ENCODE measurements at regions not wholly inside any gene's neighbourhood (a gene's known extent, or its start where the extent isn't known, plus 50 kb on each side); places are given as distances from the start of the nearest gene placed in this dataset.

DNA sequence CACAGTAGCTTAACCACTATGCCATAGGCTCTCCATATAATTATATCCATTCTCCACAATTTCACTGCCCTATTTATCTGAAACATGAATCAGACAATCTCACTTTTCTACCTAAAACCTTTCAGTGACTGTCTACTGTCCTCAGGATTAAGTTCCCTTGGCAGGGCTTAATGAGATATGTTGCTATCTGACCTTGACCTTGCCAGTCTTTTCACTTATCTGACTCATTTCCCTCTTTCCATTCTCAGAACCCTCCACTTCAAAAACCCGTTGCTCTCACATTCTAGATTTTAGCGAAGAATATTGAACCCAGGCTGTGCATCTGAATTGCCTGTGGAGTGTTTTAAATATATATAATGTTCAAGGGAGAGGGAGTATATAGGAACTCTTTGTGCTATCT is 452.1 kb upstream of the MPDZ start:
- no peak for DNase-seq (ENCODE audit: low read depth)
- TF ChIP-seq, protein P1, sequence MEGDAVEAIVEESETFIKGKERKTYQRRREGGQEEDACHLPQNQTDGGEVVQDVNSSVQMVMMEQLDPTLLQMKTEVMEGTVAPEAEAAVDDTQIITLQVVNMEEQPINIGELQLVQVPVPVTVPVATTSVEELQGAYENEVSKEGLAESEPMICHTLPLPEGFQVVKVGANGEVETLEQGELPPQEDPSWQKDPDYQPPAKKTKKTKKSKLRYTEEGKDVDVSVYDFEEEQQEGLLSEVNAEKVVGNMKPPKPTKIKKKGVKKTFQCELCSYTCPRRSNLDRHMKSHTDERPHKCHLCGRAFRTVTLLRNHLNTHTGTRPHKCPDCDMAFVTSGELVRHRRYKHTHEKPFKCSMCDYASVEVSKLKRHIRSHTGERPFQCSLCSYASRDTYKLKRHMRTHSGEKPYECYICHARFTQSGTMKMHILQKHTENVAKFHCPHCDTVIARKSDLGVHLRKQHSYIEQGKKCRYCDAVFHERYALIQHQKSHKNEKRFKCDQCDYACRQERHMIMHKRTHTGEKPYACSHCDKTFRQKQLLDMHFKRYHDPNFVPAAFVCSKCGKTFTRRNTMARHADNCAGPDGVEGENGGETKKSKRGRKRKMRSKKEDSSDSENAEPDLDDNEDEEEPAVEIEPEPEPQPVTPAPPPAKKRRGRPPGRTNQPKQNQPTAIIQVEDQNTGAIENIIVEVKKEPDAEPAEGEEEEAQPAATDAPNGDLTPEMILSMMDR (IDR thresholded peaks at IDR 0.05; ENCODE audit: low read depth, low read length, missing control alignments), result no peak
- in situ Hi-C loops (cut with HindIII; ENCODE audit: low sequenced_read_pairs), result no loop called here
- no peak overlapping the region for H3K4me3 ChIP-seq (ENCODE audit: low read depth, low read length)

DNA sequence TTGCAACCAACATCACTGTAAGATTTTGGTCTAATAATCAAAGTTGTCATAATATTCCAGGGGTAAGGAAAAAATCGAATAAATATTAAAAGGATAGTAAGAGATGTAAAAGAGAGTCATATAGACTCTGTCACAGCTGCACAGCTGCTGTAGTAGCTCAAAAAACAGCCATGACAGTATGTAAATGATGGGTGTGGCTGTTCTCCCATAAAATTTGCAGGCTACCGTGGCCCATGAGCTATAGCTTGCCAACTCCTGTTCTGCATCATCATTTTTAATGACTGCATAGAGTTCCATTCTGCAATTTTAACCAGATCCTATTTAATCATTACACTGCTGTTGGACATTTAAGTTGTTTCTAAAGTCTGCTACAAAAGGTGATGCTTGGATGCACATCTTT is 450.5 kb upstream of the MPDZ start:
- H3K4me3 ChIP-seq (ENCODE audit: low read depth, low read length), result no peak overlapping the region
- in situ Hi-C loops (cut with HindIII; ENCODE audit: low sequenced_read_pairs), result no loop called here
- DNase-seq (ENCODE audit: low read depth), result no peak
- TF ChIP-seq, protein P1 (IDR thresholded peaks at IDR 0.05; ENCODE audit: low read depth, low read length, missing control alignments), result no peak

DNA sequence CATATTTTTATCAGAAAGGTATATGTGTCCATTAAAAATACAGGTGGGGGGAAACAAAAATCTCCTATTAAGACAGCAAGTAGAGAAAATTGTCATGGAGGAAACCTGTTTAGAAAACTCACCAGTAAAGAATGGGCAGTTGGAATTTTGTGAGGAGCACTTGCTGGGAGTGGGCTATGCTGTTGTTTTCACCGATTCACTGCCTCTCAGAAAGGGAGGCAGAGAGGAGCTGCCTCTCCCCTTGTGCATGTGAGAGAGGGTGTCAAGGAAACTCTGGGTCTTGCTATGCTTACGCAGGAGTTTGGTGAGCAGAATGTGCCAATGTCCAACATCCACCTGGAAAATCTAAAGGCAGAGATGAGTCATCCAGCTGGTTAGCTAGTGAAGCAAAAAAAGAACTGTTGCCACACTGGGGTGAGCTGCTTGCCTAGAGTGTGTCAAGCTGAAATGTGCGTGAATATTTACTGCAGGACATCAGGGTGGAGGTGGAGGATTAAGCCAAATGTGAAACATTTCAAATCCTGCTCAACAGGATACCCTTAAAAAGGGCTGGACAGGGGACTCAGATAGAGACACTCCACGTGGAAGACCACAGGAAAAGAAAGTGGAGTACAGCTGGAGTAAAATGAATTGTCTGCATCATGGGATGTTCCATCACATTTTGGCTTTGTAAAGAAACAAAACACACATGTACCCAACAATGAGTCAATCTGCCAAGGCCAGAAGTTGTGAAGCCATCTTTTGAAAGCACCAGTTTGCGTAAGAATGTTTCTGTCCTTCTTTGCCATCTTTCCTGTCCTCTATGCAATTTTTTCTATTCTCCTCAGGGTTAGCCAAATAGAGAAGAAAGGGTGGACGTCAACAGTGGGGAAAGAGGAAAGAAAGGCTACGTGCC is 449.7 kb upstream of the MPDZ start:
- no peak for DNase-seq (ENCODE audit: low read depth)
- no peak overlapping the region for H3K4me3 ChIP-seq (ENCODE audit: low read depth, low read length)
- in situ Hi-C loops (cut with HindIII; ENCODE audit: low sequenced_read_pairs), result no loop called here
- TF ChIP-seq, protein P1 (IDR thresholded peaks at IDR 0.05; ENCODE audit: low read depth, low read length, missing control alignments), result no peak

DNA sequence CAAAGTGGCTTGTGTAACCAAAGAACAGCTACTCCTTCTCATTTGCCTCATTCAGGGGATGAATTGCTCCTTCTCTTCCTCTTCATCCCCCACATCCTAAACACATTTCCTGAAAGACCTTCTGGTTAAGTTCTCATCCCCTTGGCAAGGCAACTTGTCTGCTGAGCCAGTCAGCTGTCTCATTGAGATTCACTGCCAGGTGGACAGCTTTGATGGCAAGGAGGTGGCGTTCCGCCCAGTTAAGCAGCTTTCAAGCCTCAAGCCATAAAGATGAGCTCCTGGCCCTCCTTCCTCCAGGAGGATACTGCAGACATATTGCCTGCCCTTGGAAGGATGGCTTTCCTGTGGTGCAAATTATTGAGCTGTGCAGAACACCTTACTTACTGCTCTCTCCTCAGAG is 448.6 kb upstream of the MPDZ start:
- no peak overlapping the region for H3K4me3 ChIP-seq (ENCODE audit: low read depth, low read length)
- TF ChIP-seq, protein P1 (IDR thresholded peaks at IDR 0.05; ENCODE audit: low read depth, low read length, missing control alignments), result no peak
- in situ Hi-C loops (cut with HindIII; ENCODE audit: low sequenced_read_pairs), result no loop called here
- no peak for DNase-seq (ENCODE audit: low read depth)

DNA sequence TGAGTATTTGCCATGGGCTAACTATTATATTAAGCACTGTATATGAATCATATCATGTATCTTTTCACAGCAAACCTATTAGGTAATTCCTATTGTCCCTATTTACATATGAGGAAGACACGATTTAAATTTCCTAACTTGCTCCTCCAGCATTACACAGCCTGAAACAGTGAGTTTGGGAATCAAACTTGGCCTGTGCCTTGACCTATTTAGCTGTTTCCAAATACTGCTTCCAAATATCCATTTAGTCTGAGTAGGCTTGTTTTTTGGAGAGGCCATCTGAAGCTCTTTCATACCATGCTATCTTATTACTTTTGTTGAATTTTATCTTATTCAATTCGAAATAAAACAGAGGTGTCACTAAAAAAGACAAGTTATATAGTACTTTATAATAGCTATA is 447.3 kb upstream of the MPDZ start:
- in situ Hi-C loops (cut with HindIII; ENCODE audit: low sequenced_read_pairs), result no loop called here
- no peak for DNase-seq (ENCODE audit: low read depth)
- H3K4me3 ChIP-seq (ENCODE audit: low read depth, low read length), result no peak overlapping the region
- TF ChIP-seq, protein P1 (IDR thresholded peaks at IDR 0.05; ENCODE audit: low read depth, low read length, missing control alignments), result no peak

DNA sequence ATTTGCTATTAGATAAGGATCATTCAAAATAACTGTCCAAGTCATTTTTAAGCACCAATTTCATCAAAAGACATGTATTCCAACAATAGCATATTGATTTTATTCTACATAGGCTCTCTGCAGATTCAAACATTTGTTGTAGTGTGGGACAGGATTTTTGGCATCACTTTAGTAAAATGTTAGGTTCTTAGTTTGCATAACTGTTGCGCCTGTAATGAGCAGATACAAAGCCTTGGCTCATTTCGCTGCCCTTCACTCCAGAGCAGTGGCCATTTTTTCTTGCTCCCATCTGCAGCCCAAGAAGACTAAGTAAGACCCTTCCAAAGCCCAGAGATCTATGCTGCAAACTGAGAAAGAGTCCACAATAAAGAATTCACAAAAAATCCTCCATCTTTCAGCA is 446.0 kb upstream of the MPDZ start:
- in situ Hi-C loops (cut with HindIII; ENCODE audit: low sequenced_read_pairs), result no loop called here
- DNase-seq (ENCODE audit: low read depth), result no peak
- H3K4me3 ChIP-seq (ENCODE audit: low read depth, low read length), result no peak overlapping the region
- TF ChIP-seq, protein P1 (IDR thresholded peaks at IDR 0.05; ENCODE audit: low read depth, low read length, missing control alignments), result no peak
